ENCODE measurements at regions not wholly inside any gene's neighbourhood (a gene's known extent, or its start where the extent isn't known, plus 50 kb on each side); places are given as distances from the start of the nearest gene placed in this dataset.

DNA sequence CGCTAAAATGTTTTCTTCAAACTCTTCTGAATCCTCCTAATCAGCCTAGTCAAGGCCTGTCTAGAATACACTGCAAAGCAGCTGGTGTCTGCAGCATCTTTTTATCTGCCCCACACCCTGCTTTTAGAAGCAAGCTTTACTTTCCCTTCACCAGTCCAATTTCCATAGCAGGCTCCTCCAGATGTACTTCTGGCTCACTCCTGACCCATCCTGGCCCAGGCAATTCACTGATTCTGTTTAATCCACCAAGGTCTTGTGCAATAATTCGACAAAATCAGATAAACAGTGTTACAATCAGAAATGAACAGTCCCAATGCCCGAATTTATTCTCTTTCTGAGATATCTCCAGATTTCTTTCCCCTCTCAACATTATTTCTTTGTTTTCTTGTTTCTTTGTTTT, 415.2 kb upstream of the SGCG start:
- TF ChIP-seq, protein P1, sequence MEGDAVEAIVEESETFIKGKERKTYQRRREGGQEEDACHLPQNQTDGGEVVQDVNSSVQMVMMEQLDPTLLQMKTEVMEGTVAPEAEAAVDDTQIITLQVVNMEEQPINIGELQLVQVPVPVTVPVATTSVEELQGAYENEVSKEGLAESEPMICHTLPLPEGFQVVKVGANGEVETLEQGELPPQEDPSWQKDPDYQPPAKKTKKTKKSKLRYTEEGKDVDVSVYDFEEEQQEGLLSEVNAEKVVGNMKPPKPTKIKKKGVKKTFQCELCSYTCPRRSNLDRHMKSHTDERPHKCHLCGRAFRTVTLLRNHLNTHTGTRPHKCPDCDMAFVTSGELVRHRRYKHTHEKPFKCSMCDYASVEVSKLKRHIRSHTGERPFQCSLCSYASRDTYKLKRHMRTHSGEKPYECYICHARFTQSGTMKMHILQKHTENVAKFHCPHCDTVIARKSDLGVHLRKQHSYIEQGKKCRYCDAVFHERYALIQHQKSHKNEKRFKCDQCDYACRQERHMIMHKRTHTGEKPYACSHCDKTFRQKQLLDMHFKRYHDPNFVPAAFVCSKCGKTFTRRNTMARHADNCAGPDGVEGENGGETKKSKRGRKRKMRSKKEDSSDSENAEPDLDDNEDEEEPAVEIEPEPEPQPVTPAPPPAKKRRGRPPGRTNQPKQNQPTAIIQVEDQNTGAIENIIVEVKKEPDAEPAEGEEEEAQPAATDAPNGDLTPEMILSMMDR (conservative IDR thresholded peaks at IDR 0.05 in 1 of 2, IDR thresholded peaks at IDR 0.05 in 1 of 2; ENCODE audit: low read depth in 1 of 2, low read length in 2 of 2): no peak
- no peak for TF ChIP-seq EZH2 (IDR thresholded peaks at IDR 0.05; ENCODE audit: low read length, missing control alignments)
